Islet of Langerhans (tissue), 1 donor: ENCODE measurements at regions not wholly inside any gene's neighbourhood (a gene's known extent, or its start where the extent isn't known, plus 50 kb on each side); places are given as distances from the start of the nearest gene placed in this dataset.

Source experiments
- FAIRE-seq: peaks from one replicate; lab custom pipeline; 2011; peaks lifted over from hg19 to GRCh38; lab: Jason Lieb, UNC

GRCh38 chr13:34320084-34320483 lies 502.1 kb downstream of the RFC3 start:
- no peak for FAIRE-seq

- FAIRE-seq = no peak
Measured at GRCh38 chr13:34322014-34322742, 504.2 kb downstream of the RFC3 start.

- no peak for FAIRE-seq
Measured at GRCh38 chr13:34322743-34323074, 504.8 kb downstream of the RFC3 start.

- FAIRE-seq = no peak
Measured at GRCh38 chr13:34335014-34336007, 517.4 kb downstream of the RFC3 start.

- FAIRE-seq = no peak
Measured at GRCh38 chr13:34338102-34338501, 520.2 kb downstream of the RFC3 start.

GRCh38 chr13:34340534-34340933 lies 522.6 kb downstream of the RFC3 start:
- no peak for FAIRE-seq

GRCh38 chr13:34343413-34343940 lies 525.5 kb downstream of the RFC3 start:
- no peak for FAIRE-seq

- FAIRE-seq = peak; percentile 64
Measured at GRCh38 chr13:34344816-34345215, 526.9 kb downstream of the RFC3 start.

GRCh38 chr13:34345258-34345965 lies 527.5 kb downstream of the RFC3 start:
- FAIRE-seq = peak; percentile 60

GRCh38 chr13:34346626-34347025 lies 528.7 kb downstream of the RFC3 start:
- no peak for FAIRE-seq

- FAIRE-seq = peak; percentile 87
Measured at GRCh38 chr13:34347784-34348573, 530.0 kb downstream of the RFC3 start.

GRCh38 chr13:34349091-34349722 lies 531.3 kb downstream of the RFC3 start:
- FAIRE-seq = peak; percentile 82

- no peak for FAIRE-seq
Measured at GRCh38 chr13:34350671-34351070, 532.7 kb downstream of the RFC3 start.

- FAIRE-seq = no peak
Measured at GRCh38 chr13:34351134-34351533, 533.2 kb downstream of the RFC3 start.

GRCh38 chr13:34352958-34353357 lies 535.0 kb downstream of the RFC3 start:
- no peak for FAIRE-seq

- FAIRE-seq = no peak
Measured at GRCh38 chr13:34356686-34357434, 538.9 kb downstream of the RFC3 start.

- FAIRE-seq = no peak
Measured at GRCh38 chr13:34357435-34358232, 539.7 kb downstream of the RFC3 start.

GRCh38 chr13:34358811-34359513 lies 541.0 kb downstream of the RFC3 start:
- no peak for FAIRE-seq

- FAIRE-seq = no peak
Measured at GRCh38 chr13:34360702-34361101, 542.8 kb downstream of the RFC3 start.
